ENCODE measurements at regions not wholly inside any gene's neighbourhood (a gene's known extent, or its start where the extent isn't known, plus 50 kb on each side); places are given as distances from the start of the nearest gene placed in this dataset.

- TF ChIP-seq, protein P1, sequence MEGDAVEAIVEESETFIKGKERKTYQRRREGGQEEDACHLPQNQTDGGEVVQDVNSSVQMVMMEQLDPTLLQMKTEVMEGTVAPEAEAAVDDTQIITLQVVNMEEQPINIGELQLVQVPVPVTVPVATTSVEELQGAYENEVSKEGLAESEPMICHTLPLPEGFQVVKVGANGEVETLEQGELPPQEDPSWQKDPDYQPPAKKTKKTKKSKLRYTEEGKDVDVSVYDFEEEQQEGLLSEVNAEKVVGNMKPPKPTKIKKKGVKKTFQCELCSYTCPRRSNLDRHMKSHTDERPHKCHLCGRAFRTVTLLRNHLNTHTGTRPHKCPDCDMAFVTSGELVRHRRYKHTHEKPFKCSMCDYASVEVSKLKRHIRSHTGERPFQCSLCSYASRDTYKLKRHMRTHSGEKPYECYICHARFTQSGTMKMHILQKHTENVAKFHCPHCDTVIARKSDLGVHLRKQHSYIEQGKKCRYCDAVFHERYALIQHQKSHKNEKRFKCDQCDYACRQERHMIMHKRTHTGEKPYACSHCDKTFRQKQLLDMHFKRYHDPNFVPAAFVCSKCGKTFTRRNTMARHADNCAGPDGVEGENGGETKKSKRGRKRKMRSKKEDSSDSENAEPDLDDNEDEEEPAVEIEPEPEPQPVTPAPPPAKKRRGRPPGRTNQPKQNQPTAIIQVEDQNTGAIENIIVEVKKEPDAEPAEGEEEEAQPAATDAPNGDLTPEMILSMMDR (conservative IDR thresholded peaks at IDR 0.05; ENCODE audit: low read length): no peak
- TF ChIP-seq EZH2phosphoT487 (IDR thresholded peaks at IDR 0.05; ENCODE audit: borderline replicate concordance): no peak
Observed at GRCh38 chr18:10266334-10266590, 188.2 kb upstream of the APCDD1 start.
